Esophagus squamous epithelium (tissue), 4 donors: ENCODE measurements at regions not wholly inside any gene's neighbourhood (a gene's known extent, or its start where the extent isn't known, plus 50 kb on each side); places are given as distances from the start of the nearest gene placed in this dataset.
"Not testable (repeated sequence)": the region's sequence is repeated elsewhere in the genome, so short reads cannot be mapped to it uniquely, and the experiment has no call there.

ENCODE experiments used
- POLR2A ChIP-seq, 4 donors: fragments of 450-650 bp; IDR thresholded peaks; one replicate each; pipeline ENCODE4 v1.6.1; 2017; ENCODE audit warnings: antibody characterized with exemption in 4 of 4, mild to moderate bottlenecking in 4 of 4, moderate library complexity in 3 of 4
- TF ChIP-seq, protein P1 (sequence below), 6 experiments: fragments of 450-650 bp in 4 of 6; fragments of 200-600 bp in 2 of 6; sonication (generic) in 2 of 6; IDR thresholded peaks; one replicate each; pipeline ENCODE4 v1.5.1; 2016 to 2019; ENCODE audit warnings: antibody characterized with exemption in 6 of 6, mild to moderate bottlenecking in 4 of 6, moderate library complexity in 4 of 6

DNA sequence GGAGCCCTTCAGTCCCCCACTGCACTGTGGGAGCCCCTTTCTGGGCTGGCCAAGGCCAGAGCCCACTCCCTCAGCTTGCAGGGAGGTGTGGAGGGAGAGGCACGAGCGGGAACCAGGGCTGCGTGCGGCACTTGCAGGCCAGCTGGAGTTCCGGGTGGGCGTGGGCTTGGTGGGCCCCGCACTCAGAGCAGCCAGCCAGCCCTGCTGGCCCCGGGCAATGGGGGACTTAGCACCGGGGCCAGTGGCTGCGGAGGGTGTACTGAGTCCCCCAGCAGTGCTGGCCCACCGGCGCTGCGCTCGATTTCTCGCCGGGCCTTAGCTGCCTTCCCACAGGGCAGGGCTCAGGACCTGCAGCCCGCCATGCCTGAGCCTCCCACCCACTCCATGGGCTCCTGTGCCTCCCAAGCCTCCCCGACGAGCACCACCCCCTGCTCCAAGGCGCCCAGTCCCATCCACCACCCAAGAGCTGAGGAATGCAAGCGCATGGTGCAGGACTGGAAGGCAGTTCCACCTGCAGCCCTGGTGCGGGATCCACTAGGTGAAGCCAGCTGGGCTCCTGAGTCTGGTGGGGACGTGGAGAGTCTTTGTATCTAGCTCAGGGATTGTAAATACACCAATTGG lies 776.2 kb downstream of the KCTD8 start:
- TF ChIP-seq, protein P1, sequence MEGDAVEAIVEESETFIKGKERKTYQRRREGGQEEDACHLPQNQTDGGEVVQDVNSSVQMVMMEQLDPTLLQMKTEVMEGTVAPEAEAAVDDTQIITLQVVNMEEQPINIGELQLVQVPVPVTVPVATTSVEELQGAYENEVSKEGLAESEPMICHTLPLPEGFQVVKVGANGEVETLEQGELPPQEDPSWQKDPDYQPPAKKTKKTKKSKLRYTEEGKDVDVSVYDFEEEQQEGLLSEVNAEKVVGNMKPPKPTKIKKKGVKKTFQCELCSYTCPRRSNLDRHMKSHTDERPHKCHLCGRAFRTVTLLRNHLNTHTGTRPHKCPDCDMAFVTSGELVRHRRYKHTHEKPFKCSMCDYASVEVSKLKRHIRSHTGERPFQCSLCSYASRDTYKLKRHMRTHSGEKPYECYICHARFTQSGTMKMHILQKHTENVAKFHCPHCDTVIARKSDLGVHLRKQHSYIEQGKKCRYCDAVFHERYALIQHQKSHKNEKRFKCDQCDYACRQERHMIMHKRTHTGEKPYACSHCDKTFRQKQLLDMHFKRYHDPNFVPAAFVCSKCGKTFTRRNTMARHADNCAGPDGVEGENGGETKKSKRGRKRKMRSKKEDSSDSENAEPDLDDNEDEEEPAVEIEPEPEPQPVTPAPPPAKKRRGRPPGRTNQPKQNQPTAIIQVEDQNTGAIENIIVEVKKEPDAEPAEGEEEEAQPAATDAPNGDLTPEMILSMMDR (IDR thresholded peaks at IDR 0.05), result not testable (repeated sequence)
- not testable (repeated sequence) for TF ChIP-seq POLR2A (IDR thresholded peaks at IDR 0.05)
